NCI-H524 (cell line): ENCODE measurements at regions not wholly inside any gene's neighbourhood (a gene's known extent, or its start where the extent isn't known, plus 50 kb on each side); places are given as distances from the start of the nearest gene placed in this dataset.
"Not testable (repeated sequence)": the region's sequence is repeated elsewhere in the genome, so short reads cannot be mapped to it uniquely, and the experiment has no call there.

Experiments used
- DNase-seq, 2 experiments: peaks; one replicate each; lab custom pipeline; 2025; lab: John Stamatoyannopoulos, UW

- DNase-seq = no peak
Observed at GRCh38 chr1:229710746-229711145, 84.7 kb downstream of the URB2 start.

GRCh38 chr1:229714306-229714705, 88.3 kb downstream of the URB2 start:
- no peak for DNase-seq

GRCh38 chr1:229714964-229715603, 89.0 kb downstream of the URB2 start:
- peak in 1 of 2 experiments; percentile 36 for DNase-seq

GRCh38 chr1:229716069-229716468, 90.0 kb downstream of the URB2 start:
- no peak for DNase-seq

GRCh38 chr1:229716704-229717103, 90.7 kb downstream of the URB2 start:
- peak in 1 of 2 experiments; percentile 2 for DNase-seq

- peak; percentile 19 to 41 for DNase-seq
Observed at GRCh38 chr1:229717786-229718576, 91.9 kb downstream of the URB2 start.

GRCh38 chr1:229726061-229726460, 100.0 kb downstream of the URB2 start:
- no peak for DNase-seq

- no peak for DNase-seq
Observed at GRCh38 chr1:229729916-229730315, 103.9 kb downstream of the URB2 start.

GRCh38 chr1:229730573-229730972, 104.5 kb downstream of the URB2 start:
- DNase-seq = no peak

GRCh38 chr1:229732061-229732460, 106.0 kb downstream of the URB2 start:
- DNase-seq = no peak

GRCh38 chr1:229736376-229736775, 110.3 kb downstream of the URB2 start:
- no peak for DNase-seq

GRCh38 chr1:229742614-229743013, 116.6 kb downstream of the URB2 start:
- not testable (repeated sequence) for DNase-seq

- DNase-seq = peak in 1 of 2 experiments; percentile 7
Observed at GRCh38 chr1:229749992-229750391, 123.9 kb downstream of the URB2 start.

- no peak for DNase-seq
Observed at GRCh38 chr1:229751610-229752009, 125.6 kb downstream of the URB2 start.

- DNase-seq = no peak
Observed at GRCh38 chr1:229752679-229753078, 126.6 kb downstream of the URB2 start.

- DNase-seq = no peak
Observed at GRCh38 chr1:229753764-229754551, 127.9 kb downstream of the URB2 start.

GRCh38 chr1:229756666-229757065, 130.6 kb downstream of the URB2 start:
- DNase-seq = no peak

- no peak for DNase-seq
Observed at GRCh38 chr1:229757226-229757625, 131.2 kb downstream of the URB2 start.

GRCh38 chr1:229758101-229759036, 132.3 kb downstream of the URB2 start:
- DNase-seq = no peak

- no peak for DNase-seq
Observed at GRCh38 chr1:229759037-229759435, 133.0 kb downstream of the URB2 start.

- DNase-seq = no peak
Observed at GRCh38 chr1:229759586-229759985, 133.5 kb downstream of the URB2 start.
